Lower leg skin (tissue), 4 donors: ENCODE measurements at regions not wholly inside any gene's neighbourhood (a gene's known extent, or its start where the extent isn't known, plus 50 kb on each side); places are given as distances from the start of the nearest gene placed in this dataset.

Experiments used
- DNase-seq, 2 donors: peaks; one replicate each; pipeline ENCODE4 v3.0.0-alpha.2; 2019; ENCODE audit warnings: low spot score in 2 of 2
- H3K4me3 ChIP-seq: fragments of 200-600 bp; sonication (generic); 2 replicates; pipeline ENCODE4 v1.5.1; 2017; ENCODE audit warnings: mild to moderate bottlenecking, low read depth; ENCODE audit not compliant: poor library complexity, severe bottlenecking
- CTCF ChIP-seq, 3 donors: fragments of 450-650 bp; IDR thresholded peaks; one replicate each; pipeline ENCODE4 v1.5.1; 2016; ENCODE audit warnings: antibody characterized with exemption in 3 of 3, mild to moderate bottlenecking in 3 of 3, moderate library complexity in 2 of 3
- POLR2A ChIP-seq, 2 donors: fragments of 450-650 bp; IDR thresholded peaks; one replicate each; pipeline ENCODE4 v1.6.1; 2016 to 2017; ENCODE audit warnings: antibody characterized with exemption in 2 of 2, mild to moderate bottlenecking in 1 of 2, moderate library complexity in 1 of 2
- WGBS, 2 donors: methylation state at CpG; one replicate each; pipeline ENCODE4 v1.1.5; 2018; 5-methylcytosine and 5-hydroxymethylcytosine counted together
- intact Hi-C: fragments of 100-400 bp; cut with DNase I; formaldehyde crosslinking; loops from one replicate; pipeline ENCODE4 v1.15.0; 2023; ENCODE audit warnings: low total_unique reads

- H3K4me3 ChIP-seq: no peak overlapping the region
- intact Hi-C loops: no loop called here
- 81 to 90% methylated on average over 8 of the region's 8 CpGs for WGBS, 2 donors
- no peak for TF ChIP-seq CTCF (IDR thresholded peaks at IDR 0.05)
- DNase-seq: peak in 1 of 2 donors; percentile 70
Measured at GRCh38 chr14:98958632-98959031, 313.4 kb downstream of the BCL11B start.

- peak in 1 of 2 donors; percentile 65 for DNase-seq
- 85 to 87% methylated on average over 6 of the region's 6 CpGs for WGBS, 2 donors
- intact Hi-C loops: no loop called here
- no peak for TF ChIP-seq POLR2A (IDR thresholded peaks at IDR 0.05)
- no peak for TF ChIP-seq CTCF (IDR thresholded peaks at IDR 0.05)
- no peak overlapping the region for H3K4me3 ChIP-seq
Measured at GRCh38 chr14:98959410-98959809, 312.6 kb downstream of the BCL11B start.

GRCh38 chr14:98959958-98960616 is 311.9 kb downstream of the BCL11B start:
- no peak overlapping the region for H3K4me3 ChIP-seq
- intact Hi-C loops: no loop called here
- WGBS, 2 donors: 68 to 76% methylated on average over 12 of the region's 12 CpGs
- DNase-seq: peak in 1 of 2 donors; percentile 83
- TF ChIP-seq CTCF (IDR thresholded peaks at IDR 0.05): no peak
- TF ChIP-seq POLR2A (IDR thresholded peaks at IDR 0.05): no peak

GRCh38 chr14:98960617-98961013 is 311.4 kb downstream of the BCL11B start:
- no peak overlapping the region for H3K4me3 ChIP-seq
- TF ChIP-seq CTCF (IDR thresholded peaks at IDR 0.05) (no peak), POLR2A (IDR thresholded peaks at IDR 0.05) (no peak)
- no peak for DNase-seq
- intact Hi-C loops: no loop called here
- WGBS, 2 donors: 84 to 91% methylated on average over 7 of the region's 7 CpGs

- intact Hi-C loops: no loop called here
- TF ChIP-seq CTCF (IDR thresholded peaks at IDR 0.05) (no peak), POLR2A (IDR thresholded peaks at IDR 0.05) (no peak)
- H3K4me3 ChIP-seq: no peak overlapping the region
- peak in 1 of 2 donors; percentile 49 for DNase-seq
- 93% methylated on average over 4 of the region's 4 CpGs for WGBS, 2 donors
Measured at GRCh38 chr14:98961191-98961590, 310.8 kb downstream of the BCL11B start.

GRCh38 chr14:98962118-98962517 is 309.9 kb downstream of the BCL11B start:
- intact Hi-C loops: no loop called here
- peak in 1 of 2 donors; percentile 81 for DNase-seq
- 65 to 75% methylated on average over 12 of the region's 12 CpGs for WGBS, 2 donors
- no peak overlapping the region for H3K4me3 ChIP-seq
- no peak for TF ChIP-seq CTCF (IDR thresholded peaks at IDR 0.05)
- TF ChIP-seq POLR2A (IDR thresholded peaks at IDR 0.05): no peak
